AG04449 (cell line): ENCODE measurements at regions not wholly inside any gene's neighbourhood (a gene's known extent, or its start where the extent isn't known, plus 50 kb on each side); places are given as distances from the start of the nearest gene placed in this dataset.

ENCODE experiments used
- CTCF ChIA-PET: fragments of 350-600 bp; formaldehyde crosslinking; extraction: SDS; loops from one replicate; lab custom pipeline; 2021; ENCODE audit warnings: antibody characterized with exemption; lab: Yijun Ruan, JAX
- POLR2A ChIA-PET: fragments of 400-600, 350-600 bp; formaldehyde crosslinking; extraction: SDS; loops from one replicate; lab custom pipeline; 2020; ENCODE audit warnings: antibody characterized with exemption, inconsistent platforms; lab: Yijun Ruan, JAX
- DNase-seq: peaks from one replicate; pipeline ENCODE4 v3.0.0-alpha.2; 2010; ENCODE audit warnings: low read depth, low spot score
- H3K4me3 ChIP-seq: 2 replicates; pipeline ENCODE4 v1.5.1; 2011; ENCODE audit warnings: low read depth, mild to moderate bottlenecking, control low read depth, low read length
- CTCF ChIP-seq: IDR thresholded peaks from one replicate; pipeline ENCODE4 v1.5.1; 2011; ENCODE audit warnings: mild to moderate bottlenecking, moderate library complexity, low read length, control low read depth, inconsistent platforms; ENCODE audit not compliant: insufficient read depth; ENCODE audit errors: missing control alignments

- ChIA-PET CTCF (interaction anchor here (0.7 to 1.3 kb wide), 3 partner anchors 15 to 20 kb away, joined by 3 to 4 read pairs (median 3); no protein-coding TSS in a partner anchor), POLR2A (no interaction called here)
- DNase-seq, result no peak
- TF ChIP-seq CTCF, result no peak
- no peak overlapping the region for H3K4me3 ChIP-seq
These were observed 89.0 kb upstream of the SPATA13 start for GRCh38 chr13:24071423-24072075.

- no peak for TF ChIP-seq CTCF
- ChIA-PET CTCF (no interaction called here), POLR2A (no interaction called here)
- DNase-seq, result no peak
- H3K4me3 ChIP-seq, result no peak overlapping the region
These were observed 86.9 kb upstream of the SPATA13 start for GRCh38 chr13:24073657-24074056.

DNA sequence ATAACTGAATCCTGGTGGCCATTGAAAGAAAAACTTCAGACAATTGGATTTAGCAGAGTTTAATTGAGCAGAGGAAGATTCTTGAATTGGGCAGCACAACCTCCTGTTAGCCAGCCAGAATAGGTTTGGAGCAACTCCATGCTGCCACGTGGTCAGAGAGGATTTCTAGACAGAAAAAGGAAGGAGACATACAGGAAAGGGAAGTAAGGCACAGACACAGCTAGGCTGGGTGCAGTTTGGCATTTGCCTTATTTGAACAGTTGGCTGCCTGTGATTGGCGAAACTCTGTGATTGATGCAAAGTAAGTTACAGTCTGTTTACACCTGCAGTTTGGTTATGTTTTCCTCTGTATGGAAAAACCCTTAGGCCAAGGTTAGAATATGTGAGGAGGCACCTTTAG, 85.8 kb upstream of the SPATA13 start:
- H3K4me3 ChIP-seq, result no peak overlapping the region
- no peak for DNase-seq
- ChIA-PET CTCF (no interaction called here), POLR2A (no interaction called here)
- TF ChIP-seq CTCF, result no peak

DNA sequence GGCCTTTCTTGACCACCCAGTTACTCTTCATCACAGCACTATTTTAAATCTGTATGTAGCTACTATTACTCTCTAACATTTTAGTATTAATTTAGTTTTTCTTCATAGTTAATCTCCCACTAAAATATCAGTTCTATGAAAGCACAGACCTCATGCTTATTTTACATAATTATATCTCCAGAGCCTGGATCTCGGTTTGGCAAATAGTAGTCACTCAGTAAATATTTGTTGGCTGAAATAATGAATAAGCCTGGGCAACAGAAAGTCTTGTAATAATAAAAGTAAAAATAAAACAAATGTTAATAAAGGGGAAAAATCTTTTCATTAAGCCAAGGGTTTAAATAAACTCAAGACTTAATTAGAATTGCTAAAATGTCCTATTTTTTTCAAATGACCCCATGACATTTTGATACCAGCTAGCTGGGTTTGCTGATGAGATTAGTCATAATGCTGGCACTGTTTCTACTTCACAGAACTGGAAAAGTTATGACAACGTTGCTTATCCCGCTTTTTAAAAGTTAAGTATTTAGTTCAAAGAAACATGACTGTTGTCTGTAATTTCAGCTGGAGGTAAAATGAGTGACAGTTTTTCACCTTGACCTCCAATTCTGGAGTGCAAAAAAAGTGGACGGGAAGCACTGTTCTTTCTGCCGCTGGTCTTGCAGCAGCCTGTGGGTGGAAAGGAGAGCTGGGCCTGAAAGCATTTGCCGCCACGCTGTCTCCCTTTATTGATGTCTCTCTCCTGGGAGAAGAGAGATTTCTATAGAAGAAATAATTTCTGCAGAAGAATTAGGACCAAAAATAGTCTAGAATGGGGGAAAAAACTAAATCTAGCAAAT, 85.2 kb upstream of the SPATA13 start:
- POLR2A ChIA-PET, result no interaction called here
- no peak for TF ChIP-seq CTCF
- CTCF ChIA-PET, result interaction anchor here (1.2 kb wide), 1 partner anchor 22 kb away, joined by 5 read pairs; no protein-coding TSS in a partner anchor
- H3K4me3 ChIP-seq, result no peak overlapping the region
- DNase-seq, result no peak

GRCh38 chr13:24076109-24076508, 84.4 kb upstream of the SPATA13 start:
- no peak for TF ChIP-seq CTCF
- H3K4me3 ChIP-seq, result no peak overlapping the region
- ChIA-PET POLR2A (no interaction called here), CTCF (interaction anchor here (1.2 kb wide), 1 partner anchor 23 kb away, joined by 5 read pairs; no protein-coding TSS in a partner anchor)
- no peak for DNase-seq

- no peak for TF ChIP-seq CTCF
- no peak for DNase-seq
- no peak overlapping the region for H3K4me3 ChIP-seq
- POLR2A ChIA-PET, result no interaction called here
- CTCF ChIA-PET, result no interaction called here
These were observed 83.9 kb upstream of the SPATA13 start for GRCh38 chr13:24076636-24077035.
